ENCODE measurements at regions not wholly inside any gene's neighbourhood (a gene's known extent, or its start where the extent isn't known, plus 50 kb on each side); places are given as distances from the start of the nearest gene placed in this dataset.
"Not testable (repeated sequence)": the region's sequence is repeated elsewhere in the genome, so short reads cannot be mapped to it uniquely, and the experiment has no call there.

DNA sequence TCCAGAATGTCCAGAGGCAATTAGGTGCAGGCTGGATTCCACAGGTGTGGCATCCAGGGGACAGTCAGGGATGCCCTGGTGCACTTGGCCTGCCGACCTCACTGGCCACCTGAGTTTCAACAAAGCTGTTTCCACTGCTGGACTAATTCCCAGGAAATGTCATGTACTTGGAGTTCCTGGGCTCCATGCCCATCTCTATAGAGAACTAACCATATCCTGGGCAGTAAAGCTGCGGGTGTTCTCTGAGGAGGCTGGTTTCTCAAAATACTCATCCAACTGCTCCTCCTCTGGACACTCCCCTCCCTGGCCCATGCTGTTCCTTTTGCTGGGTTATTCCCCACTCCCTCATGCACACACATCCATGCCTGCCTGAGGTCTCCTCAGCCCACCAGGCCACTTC, 161.9 kb upstream of the SKOR2 start:
- DNase-seq (ENCODE audit: low spot score): no peak

DNA sequence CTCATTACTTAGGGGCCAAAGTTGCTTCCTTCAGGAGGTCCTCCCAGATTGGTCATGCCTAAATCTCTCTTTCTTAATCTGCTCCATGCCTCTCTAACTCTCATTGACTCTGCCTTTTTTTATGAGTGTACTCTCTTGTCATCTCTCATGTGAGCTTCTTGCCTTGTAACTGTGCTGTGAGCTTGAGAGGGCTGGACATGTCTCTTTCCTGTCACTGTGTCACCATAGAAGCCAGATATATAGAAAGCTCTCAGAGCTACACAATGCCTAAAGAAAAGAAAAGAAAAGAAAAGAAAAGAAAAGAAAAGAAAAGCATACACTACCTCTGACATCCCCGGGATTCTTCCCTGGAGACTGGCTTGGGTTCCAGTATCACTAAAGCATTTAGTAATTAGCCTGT, 161.5 kb upstream of the SKOR2 start:
- no peak for DNase-seq (ENCODE audit: low spot score)

DNA sequence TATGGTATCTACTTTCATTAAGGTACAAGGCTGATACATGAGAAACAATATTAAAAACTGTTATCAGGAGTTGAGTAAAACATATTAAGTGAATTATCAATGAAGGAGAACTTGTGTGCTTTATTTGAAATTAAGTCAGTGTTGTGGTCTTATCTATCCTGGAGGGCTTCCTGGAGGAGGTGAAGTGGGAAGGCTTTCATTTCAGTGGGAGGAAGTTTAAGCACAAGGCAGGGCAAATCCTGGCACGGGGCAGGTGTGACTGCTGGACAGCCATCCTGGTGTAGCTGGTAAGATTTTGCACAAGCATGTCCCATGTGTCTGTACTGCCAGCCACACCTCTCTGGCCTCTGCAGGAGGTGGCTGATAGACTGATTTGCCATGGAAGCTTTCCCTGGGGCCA, 159.7 kb upstream of the SKOR2 start:
- no peak for DNase-seq (ENCODE audit: low spot score)

DNA sequence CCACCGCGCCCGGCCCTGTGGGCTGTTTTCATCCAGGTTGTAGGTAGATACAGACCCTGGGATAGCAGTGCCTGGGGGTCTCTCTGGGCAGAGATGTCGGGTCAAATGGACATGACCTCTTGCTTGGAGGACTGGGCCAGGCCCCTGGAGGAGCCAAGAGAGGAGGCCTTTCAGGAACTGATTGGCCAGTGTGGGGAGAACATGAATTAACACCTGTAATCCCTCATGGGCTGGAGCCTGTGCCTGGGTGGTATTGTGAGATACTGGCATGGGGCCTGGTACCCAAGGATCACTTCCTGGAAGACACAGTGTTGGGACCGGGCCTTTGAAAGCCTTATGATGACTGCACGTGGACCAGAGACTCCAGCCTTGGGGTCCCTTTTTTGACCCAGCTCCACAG, 158.7 kb upstream of the SKOR2 start:
- no peak for DNase-seq (ENCODE audit: low spot score)

DNA sequence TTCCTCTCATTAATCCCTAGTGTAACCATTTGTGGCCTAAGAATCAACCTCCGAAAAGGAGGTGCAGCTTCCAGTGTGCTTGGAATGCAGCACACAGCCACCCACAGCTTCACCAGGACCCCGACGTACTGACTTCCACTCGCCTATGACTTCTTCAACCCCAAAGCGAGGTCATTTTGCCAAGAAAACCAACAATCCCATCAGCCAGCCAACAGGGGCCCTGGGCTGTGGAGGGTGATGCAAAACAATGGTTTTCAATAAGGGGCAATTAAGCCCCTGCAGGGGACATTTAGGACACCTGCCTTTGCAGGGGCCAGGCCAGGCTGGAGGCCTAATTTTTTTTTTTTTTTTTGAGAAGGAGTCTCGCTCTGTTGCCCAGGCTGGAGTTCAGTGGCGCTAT, 158.1 kb upstream of the SKOR2 start:
- DNase-seq (ENCODE audit: low spot score): no peak

DNA sequence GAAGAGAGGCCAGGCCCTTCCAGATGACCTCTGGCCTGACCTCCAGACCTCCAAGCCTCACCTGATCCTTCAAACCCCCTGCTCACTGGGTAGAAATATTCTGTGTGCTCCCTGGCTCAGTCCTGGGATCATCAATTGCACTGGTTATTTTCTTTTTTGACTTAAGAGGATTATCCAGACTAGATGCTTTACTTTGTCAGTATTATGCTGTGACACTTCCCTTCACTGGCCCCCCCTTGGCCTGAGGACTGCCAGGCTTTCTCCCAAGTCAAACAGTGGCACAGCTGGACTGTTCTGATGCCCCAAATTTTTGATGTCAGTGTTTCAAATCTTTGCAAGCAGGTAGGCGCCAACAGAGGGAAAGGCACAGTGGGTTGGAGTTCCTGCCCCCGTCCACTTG, 156.3 kb upstream of the SKOR2 start:
- no peak for DNase-seq (ENCODE audit: low spot score)

DNA sequence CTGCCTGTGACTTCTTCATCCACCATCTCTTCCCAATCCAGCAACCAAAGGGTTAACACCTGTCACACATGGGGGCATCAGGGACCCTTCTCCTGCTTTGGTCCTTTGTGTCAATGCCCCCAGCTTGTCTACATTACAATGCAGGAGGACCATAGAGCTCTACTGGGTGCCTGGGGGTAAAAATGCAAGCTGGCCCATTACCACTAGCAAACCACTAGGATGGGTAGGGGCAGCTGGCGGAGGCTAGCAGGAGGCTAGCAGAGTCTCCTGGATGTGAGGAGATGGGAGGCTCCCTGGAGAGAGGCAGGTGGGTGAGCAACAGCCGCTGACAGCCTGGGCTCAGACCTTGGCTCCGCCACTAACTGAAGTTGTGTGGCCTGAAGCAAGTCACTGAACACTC, 153.4 kb upstream of the SKOR2 start:
- no peak for DNase-seq (ENCODE audit: low spot score)

DNA sequence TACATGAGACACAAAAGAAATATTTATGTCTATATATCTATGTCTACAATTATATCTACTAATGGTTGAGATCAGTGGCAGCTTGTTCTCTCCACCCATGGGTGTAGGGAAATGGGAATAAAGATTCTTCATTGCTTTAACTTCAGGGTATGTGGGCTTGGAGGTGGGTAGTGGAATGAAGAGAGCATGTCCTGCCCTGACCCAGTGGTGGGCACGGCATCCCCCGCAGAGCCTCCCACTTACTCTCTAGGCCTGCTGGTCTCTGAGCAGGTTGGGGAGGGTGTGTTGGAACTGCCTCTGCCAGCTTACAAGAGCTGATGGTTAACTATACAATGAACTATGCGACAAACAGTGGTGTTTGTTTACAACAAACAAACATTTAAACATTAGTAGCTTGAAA, 152.5 kb upstream of the SKOR2 start:
- peak; percentile 8 for DNase-seq (ENCODE audit: low spot score)

DNA sequence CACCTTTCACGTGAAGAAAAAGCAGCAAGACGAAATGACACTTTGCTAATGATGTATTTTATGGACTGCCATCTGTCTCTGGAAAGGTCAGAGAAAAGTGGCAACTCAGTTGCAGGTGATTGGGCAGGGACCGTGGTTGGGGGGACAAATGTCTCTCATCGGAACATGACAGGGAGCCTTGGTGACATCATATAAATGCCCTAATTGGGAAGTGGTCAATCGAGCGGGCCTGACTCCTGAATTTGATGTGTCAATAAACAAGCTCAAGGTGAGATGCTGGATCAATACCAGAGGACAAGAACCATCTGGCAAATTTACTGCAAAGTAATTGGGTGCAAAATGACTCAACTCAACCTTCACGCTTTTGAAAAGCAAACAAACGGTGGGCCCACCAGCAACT, 151.9 kb upstream of the SKOR2 start:
- peak; percentile 35 for DNase-seq (ENCODE audit: low spot score)

DNA sequence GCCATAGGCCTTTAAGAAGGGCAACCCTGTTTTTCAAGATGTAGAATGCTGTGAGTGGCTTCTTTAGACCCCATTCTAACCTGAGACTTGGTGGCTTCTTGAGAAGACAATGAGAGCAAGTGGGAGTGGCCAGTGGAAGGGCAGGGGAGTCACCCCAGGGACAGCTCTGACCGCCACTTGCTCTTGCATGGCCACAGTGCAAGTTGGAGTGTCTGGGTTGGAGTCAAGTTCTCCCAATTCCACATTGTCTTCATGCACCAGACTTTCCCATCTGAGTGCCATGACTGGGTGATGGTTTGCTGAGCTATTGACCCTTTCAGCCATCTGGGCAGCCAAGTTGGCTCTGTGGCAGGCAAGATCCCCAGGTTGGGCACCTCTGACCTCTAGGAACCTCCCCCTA, 148.0 kb upstream of the SKOR2 start:
- DNase-seq (ENCODE audit: low spot score): peak; percentile 35

DNA sequence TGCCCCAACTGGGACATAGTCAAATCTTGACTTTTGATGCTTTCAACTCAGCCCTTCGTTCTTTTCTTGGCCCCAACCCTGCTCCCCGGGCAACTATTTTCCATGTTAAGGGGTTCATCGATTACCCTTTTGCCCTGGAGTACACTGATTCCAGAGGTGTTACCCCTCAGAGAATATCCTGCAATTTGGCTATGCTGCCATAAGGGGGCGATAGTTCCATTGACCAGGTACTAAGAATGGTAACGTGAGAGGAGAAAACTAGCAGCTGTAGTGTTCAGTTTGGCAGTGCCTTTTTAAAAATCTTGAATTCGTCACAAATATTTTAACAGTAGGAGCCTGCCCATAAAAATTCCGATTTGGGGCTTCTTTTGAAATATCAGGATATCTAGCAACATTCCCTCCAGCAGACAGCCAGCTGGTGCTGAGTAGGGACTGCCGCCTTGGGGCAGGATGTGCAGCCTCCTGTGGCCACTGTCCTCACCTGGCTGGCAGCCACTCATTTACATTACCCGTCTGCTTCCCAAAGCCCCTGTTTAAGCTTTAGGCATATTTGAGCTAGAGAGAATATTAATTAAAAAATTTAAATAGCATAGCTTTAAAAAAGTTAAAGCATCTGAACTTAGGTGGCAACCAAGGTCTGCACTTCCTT, 146.3 kb upstream of the SKOR2 start:
- DNase-seq (ENCODE audit: low spot score): peak; percentile 2

DNA sequence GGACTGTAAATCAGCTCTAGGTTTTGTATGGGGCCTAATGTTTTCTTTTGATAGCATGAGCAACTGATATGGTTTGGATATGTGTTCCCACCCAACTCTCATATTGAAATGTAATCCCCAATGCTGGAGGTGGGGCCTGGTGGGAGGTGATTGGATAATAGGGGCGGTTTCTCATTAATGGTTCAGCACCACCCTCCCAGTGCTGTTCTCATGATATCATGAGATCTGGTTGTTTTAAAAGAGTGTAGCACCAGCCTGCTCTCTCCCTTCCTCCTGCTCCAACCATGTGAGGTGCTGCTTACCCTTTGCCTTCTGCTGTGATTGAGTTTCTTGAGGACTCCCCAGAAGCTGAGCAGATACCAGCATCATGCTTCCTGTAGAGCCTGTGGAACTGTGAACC, 140.2 kb upstream of the SKOR2 start:
- DNase-seq (ENCODE audit: low spot score): peak; percentile 8

DNA sequence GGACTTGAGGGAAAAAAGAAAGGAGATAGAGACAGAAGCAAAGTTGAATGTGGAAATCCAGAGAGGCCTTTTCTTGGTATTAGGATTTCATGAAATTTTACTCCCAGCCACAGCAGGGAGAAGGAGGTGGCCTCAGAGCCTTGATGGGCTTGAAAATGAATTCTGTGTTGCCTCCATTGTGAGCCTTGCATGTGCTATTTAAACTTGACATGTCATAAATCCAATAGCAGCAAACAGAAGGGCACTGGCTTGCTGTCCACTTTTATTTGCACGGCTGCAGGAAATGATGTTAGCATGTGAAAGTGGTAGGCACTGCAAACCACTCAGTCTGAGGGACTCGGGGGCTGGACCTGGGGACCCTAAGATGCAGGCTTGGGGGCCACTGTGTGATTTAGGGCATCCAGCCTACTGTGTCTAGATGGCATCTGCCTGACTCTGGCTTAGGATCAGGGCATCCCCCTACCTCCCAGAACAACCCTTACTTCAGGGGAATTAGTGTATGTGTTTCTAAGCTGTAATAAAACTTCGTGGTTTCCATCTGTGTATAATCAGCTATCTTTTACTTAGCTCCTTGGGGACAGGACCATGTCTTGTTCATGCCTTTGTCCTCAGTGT, 139.1 kb upstream of the SKOR2 start:
- peak; percentile 11 for DNase-seq (ENCODE audit: low spot score)

DNA sequence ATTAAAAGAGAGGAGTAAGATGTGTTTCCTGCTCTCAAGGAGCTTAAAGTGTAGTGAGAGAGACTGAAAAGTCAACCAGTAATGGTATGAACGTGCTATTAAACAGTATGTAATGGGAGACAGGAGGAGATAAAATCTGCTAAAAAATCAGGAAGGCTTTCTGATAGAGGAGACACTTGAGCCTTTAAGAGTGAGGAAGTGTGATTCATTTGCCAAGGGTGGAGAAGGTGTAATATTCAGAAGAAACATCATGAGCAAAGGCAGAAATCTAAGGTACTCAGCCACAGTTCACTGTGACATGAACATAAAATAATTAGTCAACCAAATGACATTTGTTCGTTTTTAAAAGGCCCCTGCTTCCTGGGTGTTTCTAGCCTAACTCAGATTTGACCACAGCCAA, 137.8 kb upstream of the SKOR2 start:
- no peak for DNase-seq (ENCODE audit: low spot score)

DNA sequence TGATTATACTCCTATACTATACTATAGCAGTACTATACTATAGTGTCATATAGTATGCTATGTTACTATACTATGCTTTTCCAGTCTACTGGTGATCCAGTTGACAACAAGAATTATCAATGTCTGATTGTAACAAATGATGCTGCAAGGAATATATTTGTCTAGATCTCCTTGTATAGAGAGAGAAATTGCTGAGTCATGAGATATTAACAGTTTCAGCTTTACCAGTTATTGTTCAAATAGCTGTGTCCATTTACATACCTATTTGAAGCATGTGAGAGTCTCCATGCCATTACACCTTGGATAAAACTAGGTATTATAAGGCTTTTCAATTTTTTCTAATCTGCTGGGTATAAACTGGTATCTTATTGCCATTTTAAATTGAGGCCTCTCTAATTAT, 136.4 kb upstream of the SKOR2 start:
- no peak for DNase-seq (ENCODE audit: low spot score)

DNA sequence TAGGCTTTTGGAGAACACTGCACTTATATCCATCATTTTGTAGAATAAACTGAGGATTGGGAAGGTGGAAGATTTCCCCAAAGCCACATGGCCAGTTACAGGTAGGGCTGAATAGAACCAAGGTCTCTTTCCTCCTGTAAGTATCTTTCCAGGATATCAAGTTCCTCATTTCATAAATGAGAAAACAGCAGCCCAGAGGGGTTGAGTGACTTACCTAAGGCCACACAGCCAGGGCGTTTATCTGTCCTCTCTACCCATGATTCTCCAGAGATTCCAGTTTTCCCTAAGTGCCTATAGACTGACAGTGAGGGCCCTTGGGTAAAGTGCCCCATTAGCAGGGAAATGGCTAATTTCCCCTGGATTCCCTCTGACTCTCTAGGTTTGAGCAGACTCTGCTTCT, 132.3 kb upstream of the SKOR2 start:
- DNase-seq (ENCODE audit: low spot score): peak; percentile 16

DNA sequence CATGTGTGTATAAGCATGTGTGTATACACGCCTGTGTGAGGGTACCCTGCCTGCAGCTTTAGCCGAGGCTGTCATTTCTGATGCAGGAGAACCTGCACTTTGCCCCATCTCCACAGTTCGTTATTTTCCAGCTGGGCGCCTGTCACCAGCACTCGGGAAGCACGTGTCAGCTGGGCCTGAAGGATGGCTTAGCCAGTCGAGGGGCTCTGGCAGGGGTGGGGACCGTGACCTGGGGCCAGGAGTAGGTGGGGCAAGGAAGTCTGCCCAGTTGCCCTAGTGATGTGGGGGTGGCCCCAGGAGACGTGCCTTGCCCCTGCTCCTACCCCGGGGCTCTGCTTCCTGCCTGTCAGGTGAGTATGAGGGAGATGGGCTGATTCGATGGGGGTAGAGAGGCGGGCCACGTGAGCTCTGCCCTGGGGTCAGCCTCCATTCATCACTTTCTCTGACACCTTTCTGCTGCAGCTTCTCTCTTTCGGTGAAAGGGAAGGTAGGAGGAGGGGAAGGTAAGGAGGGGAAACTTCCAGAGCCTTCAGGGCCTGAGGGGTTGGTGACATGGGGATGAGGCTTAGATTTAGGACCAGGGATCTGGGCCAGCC, 130.6 kb upstream of the SKOR2 start:
- DNase-seq (ENCODE audit: low spot score): peak; percentile 85

DNA sequence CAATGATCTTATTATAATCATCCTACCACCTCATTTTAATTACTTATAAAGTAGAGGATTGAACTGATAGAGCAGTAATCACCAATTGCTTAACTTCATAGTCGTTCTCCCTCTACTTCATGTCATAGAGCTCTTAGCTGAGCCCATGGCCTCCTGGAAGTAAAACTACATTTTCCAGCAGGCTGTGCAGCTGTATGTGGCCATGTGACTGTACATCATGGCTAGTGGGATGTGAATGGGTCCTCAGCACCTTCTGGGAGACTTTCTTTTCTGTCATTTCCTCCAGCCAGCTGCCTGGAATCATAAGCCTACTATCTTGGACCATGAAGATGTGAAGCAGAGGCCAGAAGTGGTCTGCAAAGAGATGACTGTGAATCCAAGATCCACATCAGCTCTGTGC, 128.7 kb upstream of the SKOR2 start:
- no peak for DNase-seq (ENCODE audit: low spot score)

DNA sequence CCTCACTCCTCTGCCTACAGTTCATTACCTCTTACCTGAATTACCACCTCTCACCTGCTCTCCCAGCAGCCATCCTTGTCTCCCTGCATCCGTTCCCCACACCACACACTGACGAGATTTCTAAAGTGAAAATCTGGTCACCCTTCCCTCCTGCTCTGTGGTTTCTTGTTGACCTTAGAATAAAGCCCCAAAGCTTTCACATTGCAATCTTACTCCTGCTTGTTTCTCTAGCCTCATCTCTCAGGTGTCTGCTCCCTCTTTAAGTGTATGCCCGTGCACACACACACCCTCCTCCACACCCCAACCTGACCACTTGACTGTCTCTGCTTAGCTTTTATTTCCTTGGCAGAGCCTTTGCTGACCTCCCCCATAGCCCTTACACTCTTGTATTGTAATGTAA, 122.0 kb upstream of the SKOR2 start:
- no peak for DNase-seq (ENCODE audit: low spot score)

DNA sequence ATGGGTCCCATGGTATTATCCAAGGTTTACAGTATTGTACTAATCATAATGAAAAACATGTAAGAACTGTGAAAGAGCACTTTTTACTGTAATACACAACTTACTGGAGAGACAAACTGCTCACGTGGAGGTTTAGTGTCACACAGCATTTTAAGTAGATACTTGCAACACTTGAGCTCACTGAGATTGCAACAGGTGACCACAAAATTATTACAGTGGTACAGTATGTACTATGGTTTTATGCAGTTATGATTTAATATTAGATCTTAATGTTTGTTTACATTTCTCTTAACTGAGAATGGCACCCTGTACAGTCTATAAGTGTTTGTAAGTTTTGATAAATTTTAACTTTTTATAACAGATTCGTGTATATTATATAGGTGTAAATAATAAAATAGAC, 118.6 kb upstream of the SKOR2 start:
- no peak for DNase-seq (ENCODE audit: low spot score)

DNA sequence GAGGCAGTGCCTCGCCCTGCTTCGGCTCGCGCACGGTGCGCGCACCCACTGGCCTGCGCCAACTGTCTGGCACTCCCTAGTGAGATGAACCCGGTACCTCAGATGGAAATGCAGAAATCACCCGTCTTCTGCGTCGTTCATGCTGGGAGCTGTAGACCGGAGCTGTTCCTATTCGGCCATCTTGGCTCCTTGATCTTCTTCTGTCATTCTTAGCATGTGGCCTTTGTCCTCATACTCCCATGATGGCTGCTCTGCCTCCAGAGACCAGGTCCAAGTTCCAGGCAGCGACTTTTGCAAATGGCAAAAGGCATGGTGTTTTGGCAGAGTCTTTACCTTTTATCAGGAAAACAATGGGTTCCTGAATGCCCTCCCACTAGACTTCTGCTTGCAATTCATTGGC, 102.6 kb upstream of the SKOR2 start:
- not testable (repeated sequence) for DNase-seq (ENCODE audit: low spot score)

DNA sequence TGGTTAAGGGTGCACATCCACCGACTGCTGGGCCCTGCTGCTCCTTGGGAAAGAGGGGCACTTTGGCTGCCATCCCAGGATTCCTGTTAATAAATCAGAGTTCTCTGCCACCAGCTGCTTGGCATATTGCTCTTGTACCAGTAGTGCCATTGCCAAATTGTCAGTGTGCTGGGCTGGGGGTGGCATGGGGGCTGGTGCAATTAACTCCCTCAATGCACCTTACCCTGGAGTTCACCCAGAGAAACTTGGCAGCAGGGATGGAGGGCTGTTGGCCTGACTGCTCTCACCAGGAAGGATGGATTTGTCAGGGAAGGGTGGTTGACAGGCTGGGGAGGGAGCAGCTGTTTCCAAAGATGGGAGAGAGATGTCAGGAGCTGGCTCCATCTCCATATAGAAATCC, 94.6 kb upstream of the SKOR2 start:
- DNase-seq (ENCODE audit: low spot score): no peak

DNA sequence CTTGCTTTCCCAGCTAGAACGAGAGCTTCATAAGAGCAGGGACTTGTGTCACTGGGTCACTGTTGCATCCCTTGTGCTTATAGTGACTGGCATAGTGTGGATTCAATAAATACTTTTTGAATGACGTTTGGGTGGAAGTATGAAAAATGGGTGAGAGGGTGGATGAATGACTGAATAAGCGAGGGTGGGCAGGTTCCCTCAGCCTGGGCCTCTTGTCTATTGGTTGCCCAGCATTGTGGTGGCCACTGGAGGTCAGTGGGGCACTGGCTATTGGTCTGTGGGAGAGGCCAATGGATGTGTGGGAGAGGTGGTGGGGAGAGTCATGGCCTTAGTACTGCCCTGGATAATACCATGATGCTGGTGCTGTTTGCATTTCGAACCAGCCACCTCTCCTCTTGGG, 93.8 kb upstream of the SKOR2 start:
- DNase-seq (ENCODE audit: low spot score): no peak

Data from mesenteric fat pad (tissue), 1 donor.